HT-29 (cell line): ENCODE measurements at regions not wholly inside any gene's neighbourhood (a gene's known extent, or its start where the extent isn't known, plus 50 kb on each side); places are given as distances from the start of the nearest gene placed in this dataset.

Source experiments
- DNase-seq: peaks from one replicate; pipeline ENCODE4 v3.0.0-alpha.2; 2015; ENCODE audit warnings: low spot score

DNA sequence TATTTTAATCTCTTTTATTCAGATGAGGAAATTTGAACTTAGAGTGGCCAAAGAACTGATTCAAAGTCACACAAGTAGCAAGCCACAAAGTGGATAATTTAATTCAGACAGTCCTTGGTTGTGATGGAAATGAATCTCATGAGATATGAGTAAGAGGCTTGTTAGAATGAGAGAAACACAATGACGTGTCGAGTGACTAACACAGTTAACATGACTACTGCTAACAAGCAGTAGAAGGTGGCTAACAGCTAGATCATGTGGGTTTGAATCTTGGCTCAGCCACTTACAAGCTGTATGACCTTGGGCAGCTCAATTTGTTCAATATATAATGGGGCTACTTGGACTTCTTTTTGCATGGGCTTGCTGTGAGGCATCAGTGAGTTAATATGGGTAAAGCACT is 104.5 kb upstream of the LMO4 start:
- DNase-seq, result peak; percentile 12

DNA sequence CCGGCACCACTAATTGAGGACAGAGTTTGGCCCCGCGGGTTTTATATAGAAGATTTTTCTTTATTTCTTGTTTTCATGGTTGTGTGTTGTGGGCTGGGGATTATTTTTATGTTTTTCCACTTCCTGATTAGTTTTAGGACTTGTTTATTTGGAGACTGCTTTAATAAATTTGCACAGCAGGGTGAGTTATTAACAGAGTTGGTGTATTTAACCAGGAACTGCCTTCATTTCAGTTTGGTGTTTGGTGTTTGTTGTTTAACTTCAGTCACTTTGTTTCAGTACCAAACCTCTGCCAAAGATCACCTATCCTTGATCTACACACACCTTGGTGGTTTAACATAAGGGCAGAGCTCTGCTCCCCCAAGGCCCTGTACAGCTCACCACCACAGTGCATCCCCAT is 103.5 kb upstream of the LMO4 start:
- DNase-seq, result no peak

DNA sequence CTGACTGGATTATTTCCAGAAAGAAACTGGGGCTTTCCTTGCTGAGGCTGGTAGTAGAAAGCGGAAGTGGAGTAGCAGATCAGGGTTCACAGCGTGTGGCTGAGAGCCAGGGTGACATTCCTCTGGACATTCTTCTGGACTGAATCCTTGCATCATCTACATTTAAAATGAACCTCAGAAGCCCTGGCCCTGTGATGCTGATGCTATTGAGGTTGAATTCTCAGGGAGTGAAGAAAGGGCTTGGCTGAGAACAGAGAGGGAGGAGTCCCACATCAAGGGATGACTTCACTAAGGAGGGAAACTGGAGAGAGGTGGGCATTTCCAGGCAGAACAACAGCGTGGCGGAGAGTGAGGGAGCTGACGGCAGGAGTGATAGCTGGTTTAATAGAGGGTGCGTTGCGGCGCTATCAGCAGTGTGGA is 102.3 kb upstream of the LMO4 start:
- peak; percentile 90 for DNase-seq

DNA sequence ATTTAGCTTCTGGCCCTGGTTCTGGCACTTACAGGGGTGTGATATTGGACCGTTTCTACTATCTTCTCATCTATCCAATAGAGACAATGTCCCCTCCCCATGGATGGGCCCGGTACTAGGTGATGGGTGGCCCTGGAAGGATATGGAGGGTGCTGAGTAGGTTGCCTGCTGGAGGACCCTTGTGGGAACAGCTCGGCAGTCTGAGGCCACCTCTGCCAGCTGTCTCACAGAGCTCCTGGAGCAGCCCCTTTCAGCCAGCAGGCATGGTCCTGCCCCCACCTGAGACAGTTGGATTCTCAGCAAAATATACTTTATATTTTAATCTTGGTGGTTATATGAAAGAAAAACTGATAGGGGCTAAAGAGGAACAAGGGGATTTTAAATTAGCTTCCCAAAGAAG is 101.0 kb upstream of the LMO4 start:
- DNase-seq, result no peak

DNA sequence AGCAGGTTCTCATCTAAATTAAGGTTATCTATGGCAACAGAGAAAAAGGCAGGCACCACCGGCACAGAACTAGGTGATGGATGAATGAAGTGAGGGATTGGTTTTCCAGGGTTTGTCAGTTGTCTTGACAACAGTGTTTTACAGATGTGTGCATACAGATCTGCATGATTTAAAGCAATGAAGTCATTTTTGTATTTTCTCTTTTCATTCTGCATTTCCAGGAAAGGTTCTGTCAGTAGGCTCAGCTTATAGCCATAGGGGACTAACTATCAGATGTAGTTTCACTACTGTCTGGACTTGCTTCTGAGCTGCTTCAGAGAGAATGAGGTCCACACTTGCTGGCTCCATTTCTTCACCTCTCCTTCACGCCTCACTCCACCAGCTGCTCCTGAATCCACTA is 98.2 kb upstream of the LMO4 start:
- no peak for DNase-seq

DNA sequence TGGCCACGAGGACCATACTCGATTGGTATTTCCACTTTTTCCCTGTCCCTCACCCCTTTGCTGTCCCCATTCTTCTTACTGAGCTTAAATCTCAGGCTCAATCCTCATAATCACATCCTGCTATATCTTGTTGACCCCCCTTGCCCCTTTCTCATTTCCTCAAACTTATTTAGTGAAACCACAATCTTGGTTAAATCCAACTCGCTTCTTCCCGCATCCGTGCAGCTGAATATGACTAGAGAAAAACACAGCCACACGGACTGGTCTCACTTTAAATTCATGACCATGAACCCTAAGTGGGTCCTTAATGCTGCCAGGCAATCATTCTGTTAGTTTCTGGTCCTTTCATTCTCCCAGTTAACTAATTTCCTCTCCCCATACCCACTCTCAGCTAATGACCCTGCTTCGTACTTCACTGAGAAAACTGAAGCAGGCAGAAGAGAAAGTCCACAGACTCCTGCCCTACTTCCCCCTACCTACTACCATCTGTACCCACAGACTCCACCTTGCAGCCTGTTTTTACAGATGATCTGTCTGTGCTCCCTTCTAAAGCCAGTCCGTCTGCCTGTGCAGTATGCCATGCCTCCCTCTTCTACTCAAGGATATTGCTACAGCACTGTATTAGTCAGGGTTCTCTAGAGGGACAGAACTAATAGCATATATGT is 96.8 kb upstream of the LMO4 start:
- DNase-seq, result no peak

DNA sequence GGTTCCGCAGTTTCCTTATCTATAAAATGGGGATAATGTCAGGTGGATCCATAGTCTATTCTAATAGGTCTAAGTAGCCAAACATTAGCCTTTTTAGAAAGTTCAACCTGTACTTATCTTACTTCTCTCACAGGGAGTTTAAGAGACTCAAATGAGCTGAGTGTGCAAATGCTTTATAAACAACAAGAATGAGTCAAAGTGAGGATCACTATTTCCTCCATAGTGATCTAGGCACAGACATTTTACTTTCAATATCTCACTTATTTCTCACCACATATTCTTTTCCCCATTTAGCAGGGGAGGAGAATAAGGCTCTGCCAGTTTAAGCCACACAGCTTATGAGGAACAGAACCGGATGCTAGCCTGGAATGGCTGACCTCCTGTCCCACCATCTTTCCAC is 92.1 kb upstream of the LMO4 start:
- DNase-seq, result no peak

DNA sequence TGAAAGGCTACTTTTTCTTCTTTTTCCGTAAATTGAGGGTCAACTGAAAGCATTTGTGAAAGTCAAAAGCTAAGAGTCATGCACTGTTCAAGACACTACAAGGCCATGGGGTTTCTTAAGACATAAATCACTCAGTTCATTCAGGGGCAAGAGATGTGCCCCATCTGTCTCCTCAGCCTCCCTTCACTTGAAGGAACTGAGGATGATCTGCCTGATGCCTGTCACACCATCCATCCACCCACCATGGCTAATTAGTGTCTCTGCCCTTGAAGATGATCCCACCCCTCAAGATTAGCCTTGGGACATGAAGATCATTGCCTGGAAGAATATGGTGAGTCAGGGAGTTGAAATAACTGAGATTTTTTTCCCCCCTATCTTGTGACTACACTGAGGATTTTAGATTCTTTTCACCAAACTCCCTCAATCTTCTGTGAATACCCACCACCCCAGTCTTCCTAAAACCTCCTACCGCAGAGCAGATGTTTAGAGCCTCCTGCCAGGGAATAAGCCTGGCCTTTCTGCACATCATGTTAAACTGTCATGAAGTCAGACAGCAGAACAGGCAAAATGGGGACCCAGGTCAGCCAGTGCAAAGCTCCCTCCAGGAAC is 88.6 kb upstream of the LMO4 start:
- DNase-seq, result no peak

DNA sequence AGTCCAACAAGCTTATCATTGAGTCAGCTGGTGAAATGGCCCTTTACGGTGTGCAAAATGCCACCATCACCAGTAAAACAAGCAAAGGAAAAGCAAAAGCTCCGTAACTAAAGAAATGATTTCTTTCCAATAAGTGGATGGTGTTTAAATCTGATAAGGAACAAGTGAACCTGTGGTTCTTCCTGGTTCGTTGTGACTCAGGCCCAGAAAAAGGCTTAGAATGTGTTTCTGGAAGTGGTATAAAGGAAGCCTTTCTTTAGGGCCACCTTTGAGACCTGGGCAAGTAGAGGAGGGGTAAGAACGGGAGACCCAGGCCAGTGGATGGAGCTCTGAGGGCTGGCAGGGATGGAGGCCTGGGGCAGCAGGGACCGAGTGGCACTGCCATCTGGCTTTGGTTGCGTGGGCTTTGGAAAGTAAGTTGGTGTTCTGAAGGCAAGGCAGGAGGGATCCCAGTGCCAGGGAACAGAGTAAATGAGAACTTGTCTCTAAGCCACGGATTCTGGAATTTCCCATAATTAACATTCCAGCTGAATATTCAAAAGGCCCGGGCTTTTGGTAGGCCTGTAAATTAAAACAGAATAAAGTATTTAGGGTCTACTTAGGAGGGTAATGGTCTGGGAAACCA is 87.9 kb upstream of the LMO4 start:
- DNase-seq, result no peak

DNA sequence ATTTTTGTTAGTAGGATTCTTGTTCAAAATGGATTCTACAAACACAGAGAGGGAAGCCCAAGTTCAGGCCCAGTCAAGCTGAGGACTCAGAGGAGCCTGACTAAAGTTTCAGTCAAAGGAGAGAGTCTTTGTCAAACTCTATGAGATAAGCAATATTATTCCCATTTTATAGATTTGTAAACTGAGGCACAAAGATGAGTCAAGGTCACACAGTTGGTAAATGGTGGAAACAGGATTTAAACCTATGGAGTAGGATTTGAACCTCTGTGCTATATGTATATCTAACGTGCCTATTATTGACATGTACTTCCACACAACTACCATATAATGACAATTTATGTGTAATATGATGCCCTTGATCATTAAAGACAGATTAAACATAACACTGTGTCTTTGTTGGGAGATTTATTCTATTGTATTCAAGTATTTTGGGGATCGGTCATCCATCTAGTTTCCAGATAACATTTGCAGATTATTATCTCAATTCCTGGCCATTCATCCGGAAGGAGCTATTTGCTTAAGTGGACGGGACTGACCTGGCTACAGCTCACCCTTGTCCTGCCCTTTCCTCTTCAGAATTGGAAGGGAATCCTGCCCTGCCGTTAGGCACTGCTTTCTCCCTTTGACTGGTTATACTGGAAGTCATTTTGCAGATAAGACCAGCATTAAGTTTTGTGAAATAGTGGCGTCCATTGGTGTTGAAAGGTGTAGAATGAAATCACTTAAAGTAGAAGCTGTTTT is 86.1 kb upstream of the LMO4 start:
- peak; percentile 12 for DNase-seq

DNA sequence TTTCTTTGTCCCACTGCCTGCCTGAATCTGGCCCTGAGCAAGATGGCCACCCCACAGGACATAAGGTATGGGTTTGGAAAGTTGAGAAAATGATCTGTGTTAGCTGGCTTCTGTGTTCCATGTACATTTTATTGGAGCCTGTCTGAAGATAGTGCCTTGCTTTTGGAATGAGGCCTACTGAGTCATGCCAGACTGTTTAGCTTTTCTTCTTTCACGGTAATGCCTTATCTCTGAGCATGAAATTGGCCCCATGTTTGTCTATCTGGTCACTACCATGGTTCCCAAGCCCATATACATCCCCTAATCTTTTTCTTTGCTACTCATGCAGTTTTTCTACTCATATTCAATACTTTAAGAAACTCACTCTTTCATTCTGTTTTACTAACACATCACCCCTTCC is 85.1 kb upstream of the LMO4 start:
- no peak for DNase-seq

DNA sequence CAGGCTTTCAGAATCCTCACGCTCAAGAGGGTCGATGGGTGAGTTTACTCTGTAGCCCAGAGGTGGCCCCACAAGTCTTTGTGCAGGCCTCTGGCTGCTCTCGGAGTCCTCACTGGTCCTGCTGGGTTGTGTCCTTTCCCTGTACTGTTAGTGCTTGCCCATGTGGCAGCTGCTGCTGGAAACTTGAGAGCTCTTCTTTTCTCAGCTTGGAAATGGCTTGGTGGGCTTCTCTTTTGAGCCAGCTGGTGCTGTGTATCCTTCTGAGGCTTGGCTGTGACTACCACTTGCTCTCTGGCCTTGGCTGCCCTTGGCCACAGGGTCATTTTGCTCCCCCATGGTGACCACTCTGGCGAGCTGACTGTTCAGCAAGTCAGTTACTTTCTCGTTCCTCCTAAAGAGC is 82.2 kb upstream of the LMO4 start:
- no peak for DNase-seq

DNA sequence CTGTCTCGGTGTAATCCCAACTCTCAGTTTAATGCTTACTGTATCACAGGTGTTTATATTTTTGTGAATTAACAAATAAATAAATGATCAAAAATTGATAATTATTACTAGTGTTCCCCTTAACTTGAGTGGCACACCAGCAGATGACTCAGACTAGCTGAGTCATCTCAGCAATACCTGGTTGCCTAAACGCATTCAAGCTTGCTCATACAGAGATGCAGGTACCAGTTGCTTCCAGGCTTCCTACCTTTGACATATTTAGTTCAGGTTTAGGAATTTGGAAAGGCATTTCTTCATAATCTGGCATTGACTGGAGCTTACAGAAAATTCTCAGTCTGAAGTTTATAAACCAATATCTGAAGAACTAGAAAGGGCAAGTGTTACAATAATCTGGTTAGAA is 78.9 kb upstream of the LMO4 start:
- peak; percentile 44 for DNase-seq

DNA sequence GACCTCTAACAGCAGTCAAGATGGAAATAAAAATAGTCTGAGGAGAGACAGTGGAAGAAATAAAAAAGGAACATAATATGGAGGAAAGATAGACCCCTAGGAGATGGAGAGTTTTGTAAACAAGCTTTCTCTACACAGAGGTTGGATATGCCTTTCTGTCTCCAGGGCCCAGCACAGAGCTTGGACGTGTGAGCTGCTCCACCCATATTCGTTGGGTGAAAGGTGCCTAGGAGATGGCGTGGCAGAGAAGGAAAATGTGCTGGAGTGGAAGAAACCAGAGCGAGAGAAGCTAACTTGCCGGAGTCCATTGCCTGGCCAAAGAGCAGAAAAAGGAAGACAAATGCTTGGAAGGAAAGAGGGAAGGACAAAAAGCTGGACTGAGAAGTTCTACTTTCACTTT is 78.3 kb upstream of the LMO4 start:
- no peak for DNase-seq

DNA sequence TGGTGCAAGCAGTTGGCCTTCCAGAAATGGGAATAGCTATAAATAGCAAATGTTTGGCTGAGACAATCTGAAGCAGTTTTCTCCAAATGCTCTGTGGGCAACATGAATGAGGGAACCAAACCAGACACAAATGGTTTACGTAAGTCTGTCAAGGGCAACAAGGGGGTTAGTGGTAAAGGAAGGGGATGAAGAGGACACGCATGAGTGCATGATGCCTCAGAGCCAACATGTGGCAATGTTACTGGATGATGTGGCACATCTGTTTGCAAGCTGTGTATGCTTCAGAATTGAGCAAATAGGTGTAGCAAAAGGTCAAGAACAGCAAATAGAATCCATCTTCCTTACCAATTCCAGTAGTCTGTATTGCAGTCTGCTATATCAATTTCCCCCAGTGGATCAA is 76.3 kb upstream of the LMO4 start:
- no peak for DNase-seq

DNA sequence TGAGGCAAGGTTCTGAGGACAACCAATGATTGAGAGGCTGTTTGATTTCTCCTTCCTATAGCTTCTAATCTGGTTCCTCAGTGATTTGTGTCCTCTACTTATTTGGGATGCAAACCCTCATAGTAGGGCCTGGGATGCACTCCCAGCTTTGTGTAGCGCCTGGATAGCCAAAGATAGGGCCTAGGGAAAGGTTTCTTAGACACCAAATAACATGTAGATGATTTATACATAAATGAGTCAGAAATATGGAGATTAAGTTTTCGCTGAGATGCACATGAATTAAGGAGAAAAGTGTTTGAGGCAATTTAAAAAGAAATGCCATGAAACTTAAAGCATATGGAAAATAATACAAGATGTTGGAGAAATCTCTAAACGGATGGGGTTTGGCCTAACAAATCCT is 66.0 kb upstream of the LMO4 start:
- no peak for DNase-seq

DNA sequence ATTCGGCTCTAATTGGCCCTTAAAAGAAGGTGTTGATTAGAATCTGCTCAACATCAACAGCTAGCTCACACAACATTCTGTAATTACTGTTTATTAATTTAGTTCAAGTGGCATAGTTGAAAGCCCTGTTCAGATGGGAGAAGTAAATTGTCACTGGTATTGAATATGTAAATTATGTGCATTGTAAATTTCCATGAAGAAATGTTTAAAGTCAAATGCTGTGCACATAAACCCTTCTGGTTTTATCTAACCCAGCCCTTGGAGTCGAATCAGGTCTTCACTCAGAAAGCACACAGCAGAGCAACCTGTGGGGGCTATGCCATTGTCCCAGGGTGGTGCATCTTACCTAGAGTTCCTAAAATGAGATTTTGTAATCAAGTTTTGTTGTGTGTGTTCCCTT is 65.4 kb upstream of the LMO4 start:
- no peak for DNase-seq

DNA sequence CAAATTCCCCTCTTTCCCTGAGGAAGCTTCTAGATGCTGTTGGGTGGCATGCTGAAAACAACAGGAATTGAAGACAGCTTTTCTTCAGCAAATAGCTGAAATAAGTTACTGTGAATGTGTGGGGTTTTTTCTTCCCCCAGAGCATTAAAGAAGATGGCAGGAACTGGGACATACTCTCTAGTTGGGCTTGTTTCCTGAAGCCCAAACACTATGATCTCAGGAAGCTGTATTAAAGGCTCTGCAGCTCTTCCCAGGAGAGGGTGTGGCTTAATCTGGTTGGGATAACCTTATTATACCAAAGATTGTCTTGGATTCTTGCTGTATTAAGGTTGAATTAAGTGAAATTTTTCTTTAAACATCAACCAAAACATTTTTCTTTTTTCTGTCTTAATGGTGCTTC is 64.9 kb upstream of the LMO4 start:
- DNase-seq, result no peak

DNA sequence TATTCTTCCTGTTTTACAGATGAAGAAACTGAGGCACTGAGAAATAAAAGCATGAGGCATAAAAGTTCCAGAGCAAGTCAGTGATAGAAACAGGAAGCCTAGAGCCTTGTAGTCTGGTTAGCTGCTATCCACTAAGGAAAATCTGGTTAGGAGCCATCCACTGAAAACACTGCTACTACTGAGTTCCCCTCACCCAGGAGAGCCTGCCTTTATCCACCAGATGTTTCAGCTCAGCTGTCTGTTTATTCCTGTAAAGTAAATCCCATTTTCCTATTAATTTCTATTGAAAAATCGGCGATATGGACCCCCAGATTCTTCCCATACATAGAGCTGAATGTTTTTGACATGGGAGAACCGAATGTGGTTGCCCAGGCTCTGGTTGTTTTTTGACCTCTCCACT is 63.7 kb upstream of the LMO4 start:
- no peak for DNase-seq

DNA sequence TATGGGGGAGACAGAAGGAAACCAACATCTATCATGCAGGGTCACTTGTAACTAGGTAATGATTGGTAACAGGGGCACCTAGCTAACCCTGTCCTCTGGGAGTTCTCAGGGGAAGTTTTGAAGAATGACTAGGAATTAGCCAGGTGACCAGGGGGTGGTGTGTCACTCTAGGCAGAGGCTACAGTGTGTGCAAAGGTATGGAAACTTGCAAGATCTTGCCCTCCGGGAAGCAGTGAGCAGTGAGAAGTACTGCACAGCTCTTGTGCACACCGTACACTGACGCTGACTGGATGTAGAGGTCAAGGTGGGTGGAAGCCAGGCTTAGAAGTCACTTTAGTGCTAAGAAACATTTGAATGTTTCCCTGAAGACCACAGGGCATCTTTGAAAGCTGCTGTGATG is 62.9 kb upstream of the LMO4 start:
- DNase-seq, result no peak

DNA sequence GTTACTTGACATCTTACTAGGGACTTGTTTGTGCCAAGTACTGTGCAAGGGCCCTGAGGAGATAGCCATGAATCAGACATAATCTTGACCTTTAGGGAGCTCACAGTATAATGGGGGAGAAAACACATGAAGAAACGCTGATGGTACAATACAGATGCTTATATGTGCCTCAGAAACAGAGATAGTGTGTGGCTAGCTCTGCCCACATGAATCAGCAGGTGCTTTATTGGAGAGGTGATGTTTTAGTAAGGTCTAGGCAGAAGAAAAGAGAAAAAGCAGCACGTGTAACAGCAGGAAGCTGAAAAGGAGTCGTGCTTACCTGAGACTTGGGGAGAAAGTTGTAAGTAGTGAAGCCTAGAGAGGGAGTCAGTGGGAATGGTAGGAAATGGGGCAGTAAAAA is 60.6 kb upstream of the LMO4 start:
- DNase-seq, result no peak

DNA sequence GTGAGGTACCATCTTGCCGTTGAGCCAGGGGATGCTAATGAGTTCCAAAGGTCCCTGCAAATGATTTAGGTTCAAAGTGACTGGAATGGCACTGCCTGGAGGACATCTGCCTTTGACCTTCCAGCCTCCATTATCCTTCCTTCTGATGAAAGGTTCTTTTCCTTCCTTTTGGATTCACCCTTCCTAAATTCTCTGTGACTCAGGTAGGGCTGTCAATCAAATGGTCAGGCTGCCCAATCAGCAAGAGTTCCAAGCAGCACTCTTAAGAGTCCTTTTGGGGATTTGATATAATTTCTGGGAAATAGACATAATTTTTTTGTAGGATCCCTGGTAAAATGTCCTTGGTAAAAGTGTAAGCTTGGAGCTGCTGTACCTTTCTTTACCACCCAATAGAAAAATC is 58.8 kb upstream of the LMO4 start:
- DNase-seq, result no peak

DNA sequence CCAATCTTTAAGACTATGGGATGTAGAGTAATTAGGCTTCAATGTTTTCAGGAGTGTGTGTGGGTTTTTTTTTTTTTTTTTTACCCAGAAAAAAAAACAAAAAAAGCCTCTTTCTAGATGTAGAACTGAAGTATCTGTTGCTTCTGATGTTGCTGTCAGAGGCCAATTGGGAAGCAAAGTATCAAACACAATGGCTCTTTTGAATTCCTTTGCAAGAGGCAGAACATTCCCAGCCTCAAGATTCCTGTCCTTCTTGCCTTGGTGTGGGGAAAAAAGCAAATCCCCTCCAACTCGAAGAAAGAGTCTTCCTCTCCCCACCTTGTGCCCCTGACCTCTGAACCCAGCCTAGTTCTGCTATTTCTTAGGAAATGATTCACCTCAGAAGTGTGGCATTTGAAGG is 55.4 kb upstream of the LMO4 start:
- DNase-seq, result no peak
